GM13977 (cell line): ENCODE measurements at regions not wholly inside any gene's neighbourhood (a gene's known extent, or its start where the extent isn't known, plus 50 kb on each side); places are given as distances from the start of the nearest gene placed in this dataset.
"Not testable (repeated sequence)": the region's sequence is repeated elsewhere in the genome, so short reads cannot be mapped to it uniquely, and the experiment has no call there.

ENCODE experiments used
- DNase-seq: peaks from one replicate; pipeline ENCODE4 v3.0.0; 2012; ENCODE audit warnings: low spot score
- in situ Hi-C: fragments of 300-500 bp; cut with MboI; formaldehyde crosslinking; loops from one replicate; pipeline ENCODE4 v1.12.0; 2022; ENCODE audit warnings: low sequenced_read_pairs, low pct_unique_long_range_greater_than_20kb, mixed read lengths, inconsistent platforms; ENCODE audit not compliant: unreplicated experiment
- TF ChIP-seq, protein P1 (sequence below): IDR thresholded peaks from 2 replicates; pipeline ENCODE4 v1.5.1; 2012; ENCODE audit warnings: mild to moderate bottlenecking, control low read depth; ENCODE audit not compliant: insufficient read depth; ENCODE audit errors: extremely low read depth, missing control alignments

GRCh38 chr5:118336468-118336867 lies 651.9 kb downstream of the DTWD2 start:
- in situ Hi-C loops = no loop called here
- TF ChIP-seq, protein P1, sequence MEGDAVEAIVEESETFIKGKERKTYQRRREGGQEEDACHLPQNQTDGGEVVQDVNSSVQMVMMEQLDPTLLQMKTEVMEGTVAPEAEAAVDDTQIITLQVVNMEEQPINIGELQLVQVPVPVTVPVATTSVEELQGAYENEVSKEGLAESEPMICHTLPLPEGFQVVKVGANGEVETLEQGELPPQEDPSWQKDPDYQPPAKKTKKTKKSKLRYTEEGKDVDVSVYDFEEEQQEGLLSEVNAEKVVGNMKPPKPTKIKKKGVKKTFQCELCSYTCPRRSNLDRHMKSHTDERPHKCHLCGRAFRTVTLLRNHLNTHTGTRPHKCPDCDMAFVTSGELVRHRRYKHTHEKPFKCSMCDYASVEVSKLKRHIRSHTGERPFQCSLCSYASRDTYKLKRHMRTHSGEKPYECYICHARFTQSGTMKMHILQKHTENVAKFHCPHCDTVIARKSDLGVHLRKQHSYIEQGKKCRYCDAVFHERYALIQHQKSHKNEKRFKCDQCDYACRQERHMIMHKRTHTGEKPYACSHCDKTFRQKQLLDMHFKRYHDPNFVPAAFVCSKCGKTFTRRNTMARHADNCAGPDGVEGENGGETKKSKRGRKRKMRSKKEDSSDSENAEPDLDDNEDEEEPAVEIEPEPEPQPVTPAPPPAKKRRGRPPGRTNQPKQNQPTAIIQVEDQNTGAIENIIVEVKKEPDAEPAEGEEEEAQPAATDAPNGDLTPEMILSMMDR = no peak
- DNase-seq = no peak

GRCh38 chr5:118327389-118327788 lies 661.0 kb downstream of the DTWD2 start:
- in situ Hi-C loops = no loop called here
- no peak for DNase-seq
- TF ChIP-seq, protein P1 = no peak

GRCh38 chr5:118326481-118327045 lies 661.8 kb downstream of the DTWD2 start:
- in situ Hi-C loops = no loop called here
- DNase-seq = no peak
- TF ChIP-seq, protein P1 = no peak

- in situ Hi-C loops = no loop called here
- DNase-seq = no peak
- TF ChIP-seq, protein P1 = no peak
These were observed 662.4 kb downstream of the DTWD2 start for GRCh38 chr5:118325931-118326330.

GRCh38 chr5:118323723-118324122 lies 664.6 kb downstream of the DTWD2 start:
- DNase-seq, in situ Hi-C loops: not testable (repeated sequence)

- no peak for DNase-seq
- TF ChIP-seq, protein P1 = no peak
- in situ Hi-C loops = no loop called here
These were observed 667.3 kb downstream of the DTWD2 start for GRCh38 chr5:118321081-118321480.

DNA sequence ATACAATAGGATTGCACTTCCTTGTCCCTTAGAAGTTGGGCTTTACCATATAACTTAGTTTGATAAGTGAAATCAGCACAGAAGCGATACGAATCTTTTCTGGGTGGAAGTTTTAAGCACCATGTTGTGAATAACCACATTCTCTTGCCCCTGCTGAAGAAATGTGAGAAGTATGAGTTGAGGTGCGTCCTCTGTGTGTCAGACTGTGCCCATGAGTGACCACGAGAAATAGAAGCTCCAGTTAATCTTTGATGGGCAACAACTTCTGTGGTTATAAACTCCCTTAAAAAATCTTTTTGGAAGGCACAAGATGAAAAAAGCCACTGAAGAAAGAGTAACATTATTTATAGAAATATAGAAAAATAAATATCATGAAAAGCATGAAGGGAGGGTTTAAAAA lies 668.2 kb downstream of the DTWD2 start:
- in situ Hi-C loops = no loop called here
- no peak for DNase-seq
- TF ChIP-seq, protein P1 = no peak
